ENCODE measurements at regions not wholly inside any gene's neighbourhood (a gene's known extent, or its start where the extent isn't known, plus 50 kb on each side); places are given as distances from the start of the nearest gene placed in this dataset.
"Not testable (repeated sequence)": the region's sequence is repeated elsewhere in the genome, so short reads cannot be mapped to it uniquely, and the experiment has no call there.

DNA sequence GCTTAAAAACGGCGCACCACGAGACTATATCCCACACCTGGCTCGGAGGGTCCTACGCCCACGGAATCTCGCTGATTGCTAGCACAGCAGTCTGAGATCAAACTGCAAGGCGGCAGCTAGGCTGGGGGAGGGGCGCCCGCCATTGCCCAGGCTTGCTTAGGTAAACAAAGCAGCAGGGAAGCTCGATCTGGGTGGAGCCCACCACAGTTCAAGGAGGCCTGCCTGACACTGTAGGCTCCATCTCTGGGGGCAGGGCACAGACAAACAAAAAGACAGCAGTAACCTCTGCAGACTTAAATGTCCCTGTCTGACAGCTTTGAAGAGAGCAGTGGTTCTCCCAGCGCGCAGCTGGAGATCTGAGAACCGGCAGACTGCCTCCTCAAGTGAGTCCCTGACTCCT is 675.7 kb downstream of the SLITRK6 start:
- not testable (repeated sequence) for H3K27ac ChIP-seq (ENCODE audit: low read length); H3K9me3 ChIP-seq (ENCODE audit: control insufficient read depth, low read depth, low read length); H3K4me3 ChIP-seq (ENCODE audit: low read length); H3K36me3 ChIP-seq (ENCODE audit: control insufficient read depth, low read depth, low read length); H3K9ac ChIP-seq (ENCODE audit: low read length); H3K27me3 ChIP-seq (ENCODE audit: control insufficient read depth, insufficient read depth, low read length); H3K4me1 ChIP-seq (ENCODE audit: control insufficient read depth, low read depth, low read length)

DNA sequence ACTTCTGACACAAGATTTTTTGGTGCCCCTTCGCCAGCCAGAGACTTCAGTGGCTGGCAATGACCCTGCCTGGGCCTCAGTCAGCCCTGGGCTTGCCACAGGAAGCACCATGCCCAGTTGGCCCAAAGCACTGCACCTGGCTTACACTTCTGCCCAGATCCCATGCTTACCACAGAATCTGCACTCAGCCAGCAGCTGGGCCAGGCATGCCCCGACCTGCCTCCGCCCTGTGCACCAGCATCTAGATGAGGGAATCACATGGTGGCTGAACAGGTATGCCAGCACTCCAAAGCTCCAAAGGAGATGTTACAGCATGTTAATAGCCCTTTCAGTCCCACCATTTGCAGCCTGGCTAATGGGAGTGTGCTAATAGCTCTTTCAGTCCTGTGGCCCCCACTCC is 690.9 kb downstream of the SLITRK6 start:
- H3K4me1 ChIP-seq (ENCODE audit: control insufficient read depth, low read depth, low read length), result peaks cover 4% of the 10 kb centered on the region
- H3K27ac ChIP-seq (ENCODE audit: low read length), result no peak overlapping the region
- no peaks in the 10 kb centered on the region for H3K27me3 ChIP-seq (ENCODE audit: control insufficient read depth, insufficient read depth, low read length)
- H3K36me3 ChIP-seq (ENCODE audit: control insufficient read depth, low read depth, low read length), result no peaks in the 10 kb centered on the region
- H3K9me3 ChIP-seq (ENCODE audit: control insufficient read depth, low read depth, low read length), result no peaks in the 10 kb centered on the region
- no peak overlapping the region for H3K9ac ChIP-seq (ENCODE audit: low read length)
- no peak overlapping the region for H3K4me3 ChIP-seq (ENCODE audit: low read length)

GRCh38 chr13:85099245-85099644 is 700.0 kb downstream of the SLITRK6 start:
- H3K4me3 ChIP-seq (ENCODE audit: low read length), result no peak overlapping the region
- H3K9ac ChIP-seq (ENCODE audit: low read length), result no peak overlapping the region
- no peak overlapping the region for H3K27ac ChIP-seq (ENCODE audit: low read length)
- no peaks in the 10 kb centered on the region for H3K36me3 ChIP-seq (ENCODE audit: control insufficient read depth, low read depth, low read length)
- H3K27me3 ChIP-seq (ENCODE audit: control insufficient read depth, insufficient read depth, low read length), result no peaks in the 10 kb centered on the region
- H3K9me3 ChIP-seq (ENCODE audit: control insufficient read depth, low read depth, low read length), result no peaks in the 10 kb centered on the region
- H3K4me1 ChIP-seq (ENCODE audit: control insufficient read depth, low read depth, low read length), result no peaks in the 10 kb centered on the region

DNA sequence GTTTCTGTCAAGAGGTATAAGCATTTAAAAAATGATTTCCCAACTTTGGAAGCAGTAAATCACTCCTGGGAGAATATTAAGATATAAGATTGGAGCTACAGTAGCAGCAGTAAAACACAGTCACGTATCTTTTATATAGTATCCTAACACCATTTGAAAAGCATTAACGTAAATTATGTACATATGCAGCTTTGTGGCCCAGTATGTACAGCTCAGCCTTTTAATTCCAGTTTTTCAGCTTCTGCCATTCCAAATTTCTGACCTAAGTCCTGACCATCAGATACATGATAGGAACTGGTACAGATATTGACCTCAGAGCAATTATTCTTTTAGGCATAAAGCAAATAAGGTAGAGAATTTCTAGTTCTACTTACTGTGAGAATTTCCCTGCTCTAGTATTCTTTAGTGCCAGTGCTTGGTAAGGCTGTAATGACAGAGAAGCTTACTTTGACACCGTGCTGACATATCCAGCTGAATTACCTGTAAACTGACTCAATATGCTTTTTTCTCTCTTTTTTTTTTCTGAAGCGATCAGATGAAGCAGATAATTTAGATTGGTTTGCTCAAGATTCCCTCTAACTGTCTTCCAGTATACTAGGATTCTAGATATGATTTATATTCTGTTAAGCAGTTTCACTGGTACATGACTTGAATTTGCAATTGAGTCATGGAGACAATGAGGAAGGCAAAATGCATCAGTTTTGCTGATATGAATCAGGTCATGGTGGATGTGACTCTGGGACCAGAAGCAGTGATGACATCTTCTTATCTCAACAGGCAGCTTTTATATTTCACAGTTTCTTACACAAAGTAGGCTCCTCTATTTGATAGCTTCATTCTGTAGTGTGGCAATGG is 703.6 kb downstream of the SLITRK6 start:
- H3K27ac ChIP-seq (ENCODE audit: low read length), result no peak overlapping the region
- H3K36me3 ChIP-seq (ENCODE audit: control insufficient read depth, low read depth, low read length), result no peaks in the 10 kb centered on the region
- no peak overlapping the region for H3K9ac ChIP-seq (ENCODE audit: low read length)

DNA sequence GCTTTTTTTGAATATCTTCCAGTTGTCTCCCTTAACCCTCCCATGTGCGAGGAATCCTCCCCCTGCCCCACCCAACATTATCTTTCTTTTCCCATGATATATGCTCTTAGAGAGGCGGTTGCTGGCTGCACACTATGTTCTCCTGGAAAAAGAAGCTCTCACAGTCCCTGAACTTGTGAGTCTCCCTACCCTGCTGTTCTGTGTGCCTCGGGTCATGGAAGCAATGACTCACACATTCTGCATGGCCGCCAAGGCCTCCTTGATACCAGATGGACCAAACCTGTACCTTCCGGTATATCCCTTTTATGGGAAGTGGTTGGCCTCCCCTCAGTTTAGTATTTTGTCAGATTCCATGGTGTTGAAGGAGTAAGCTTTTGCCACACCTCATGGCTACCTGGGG is 705.4 kb downstream of the SLITRK6 start:
- Histone ChIP-seq H3K9ac (ENCODE audit: low read length) (no peak overlapping the region), H3K27ac (ENCODE audit: low read length) (no peak overlapping the region), H3K36me3 (ENCODE audit: control insufficient read depth, low read depth, low read length) (no peaks in the 10 kb centered on the region), H3K4me3 (ENCODE audit: low read length) (no peak overlapping the region), H3K27me3 (ENCODE audit: control insufficient read depth, insufficient read depth, low read length) (no peaks in the 10 kb centered on the region), H3K4me1 (ENCODE audit: control insufficient read depth, low read depth, low read length) (no peaks in the 10 kb centered on the region), H3K9me3 (ENCODE audit: control insufficient read depth, low read depth, low read length) (no peaks in the 10 kb centered on the region)

More for the DNA sequence above, 703.6 kb downstream of the SLITRK6 start:
- Histone ChIP-seq H3K4me3 (ENCODE audit: low read length) (no peak overlapping the region), H3K9me3 (ENCODE audit: control insufficient read depth, low read depth, low read length) (no peaks in the 10 kb centered on the region), H3K4me1 (ENCODE audit: control insufficient read depth, low read depth, low read length) (no peaks in the 10 kb centered on the region), H3K27me3 (ENCODE audit: control insufficient read depth, insufficient read depth, low read length) (no peaks in the 10 kb centered on the region)

DNA sequence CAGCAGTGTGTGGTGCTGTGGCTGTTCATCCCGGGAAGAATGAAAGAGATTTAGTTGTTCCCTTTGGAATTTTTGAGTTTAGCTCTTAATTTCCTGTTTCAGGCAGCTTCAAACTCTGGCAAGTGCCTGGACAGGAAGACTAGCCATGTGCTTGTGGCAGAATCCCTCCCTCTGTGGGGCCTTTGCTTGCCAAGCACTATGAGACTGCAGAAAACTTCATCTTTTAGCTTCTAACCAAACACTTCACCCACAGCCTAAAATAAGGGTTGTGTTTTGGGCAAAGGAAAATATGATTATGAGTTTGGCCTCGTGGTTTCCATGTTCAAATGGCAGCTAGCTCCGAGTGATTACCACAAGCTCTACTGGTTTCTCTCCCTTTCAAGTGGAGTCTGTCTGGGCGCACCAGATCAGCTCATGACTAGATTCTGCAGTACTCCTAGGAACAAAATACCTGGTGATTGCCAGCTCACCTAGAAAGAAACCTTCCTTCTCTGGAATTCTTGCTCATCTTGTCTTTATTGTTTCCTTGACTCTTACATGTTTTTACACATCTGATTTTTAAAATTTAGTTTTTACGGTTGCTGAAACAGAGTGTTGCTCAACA is 707.5 kb downstream of the SLITRK6 start:
- Histone ChIP-seq H3K27ac (ENCODE audit: low read length) (no peak overlapping the region), H3K4me3 (ENCODE audit: low read length) (no peak overlapping the region), H3K9ac (ENCODE audit: low read length) (no peak overlapping the region), H3K9me3 (ENCODE audit: control insufficient read depth, low read depth, low read length) (no peaks in the 10 kb centered on the region), H3K4me1 (ENCODE audit: control insufficient read depth, low read depth, low read length) (no peaks in the 10 kb centered on the region), H3K36me3 (ENCODE audit: control insufficient read depth, low read depth, low read length) (no peaks in the 10 kb centered on the region), H3K27me3 (ENCODE audit: control insufficient read depth, insufficient read depth, low read length) (no peaks in the 10 kb centered on the region)

GRCh38 chr13:85089186-85089585 is 710.0 kb downstream of the SLITRK6 start:
- Histone ChIP-seq H3K36me3 (ENCODE audit: control insufficient read depth, low read depth, low read length) (no peaks in the 10 kb centered on the region), H3K4me1 (ENCODE audit: control insufficient read depth, low read depth, low read length) (no peaks in the 10 kb centered on the region), H3K9me3 (ENCODE audit: control insufficient read depth, low read depth, low read length) (no peaks in the 10 kb centered on the region), H3K4me3 (ENCODE audit: low read length) (no peak overlapping the region), H3K27me3 (ENCODE audit: control insufficient read depth, insufficient read depth, low read length) (no peaks in the 10 kb centered on the region), H3K27ac (ENCODE audit: low read length) (no peak overlapping the region), H3K9ac (ENCODE audit: low read length) (no peak overlapping the region)

- Histone ChIP-seq H3K27ac (ENCODE audit: low read length) (no peak overlapping the region), H3K27me3 (ENCODE audit: control insufficient read depth, insufficient read depth, low read length) (no peaks in the 10 kb centered on the region), H3K9ac (ENCODE audit: low read length) (no peak overlapping the region), H3K4me1 (ENCODE audit: control insufficient read depth, low read depth, low read length) (no peaks in the 10 kb centered on the region), H3K9me3 (ENCODE audit: control insufficient read depth, low read depth, low read length) (no peaks in the 10 kb centered on the region), H3K4me3 (ENCODE audit: low read length) (no peak overlapping the region), H3K36me3 (ENCODE audit: control insufficient read depth, low read depth, low read length) (no peaks in the 10 kb centered on the region)
These were observed 718.5 kb downstream of the SLITRK6 start for GRCh38 chr13:85080691-85081090.

DNA sequence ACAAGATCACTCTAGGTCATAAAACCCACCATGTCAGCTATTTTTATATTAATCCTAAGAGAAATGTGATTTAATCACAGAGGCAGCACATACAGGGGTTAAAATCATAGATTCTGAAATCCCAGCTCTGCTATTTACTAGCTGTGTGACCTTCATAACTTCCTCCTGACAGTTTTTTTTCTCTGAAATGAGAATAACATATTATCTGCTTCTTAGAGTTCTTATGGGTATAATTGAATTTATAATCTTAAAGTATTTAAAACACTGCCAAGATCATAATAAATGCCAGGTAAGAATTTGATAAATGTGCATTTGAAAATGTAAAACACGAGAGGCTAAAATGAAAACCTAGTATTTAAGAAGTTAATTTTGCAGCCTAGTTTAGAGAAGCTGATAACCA is 722.9 kb downstream of the SLITRK6 start:
- no peak overlapping the region for H3K9ac ChIP-seq (ENCODE audit: low read length)

DNA sequence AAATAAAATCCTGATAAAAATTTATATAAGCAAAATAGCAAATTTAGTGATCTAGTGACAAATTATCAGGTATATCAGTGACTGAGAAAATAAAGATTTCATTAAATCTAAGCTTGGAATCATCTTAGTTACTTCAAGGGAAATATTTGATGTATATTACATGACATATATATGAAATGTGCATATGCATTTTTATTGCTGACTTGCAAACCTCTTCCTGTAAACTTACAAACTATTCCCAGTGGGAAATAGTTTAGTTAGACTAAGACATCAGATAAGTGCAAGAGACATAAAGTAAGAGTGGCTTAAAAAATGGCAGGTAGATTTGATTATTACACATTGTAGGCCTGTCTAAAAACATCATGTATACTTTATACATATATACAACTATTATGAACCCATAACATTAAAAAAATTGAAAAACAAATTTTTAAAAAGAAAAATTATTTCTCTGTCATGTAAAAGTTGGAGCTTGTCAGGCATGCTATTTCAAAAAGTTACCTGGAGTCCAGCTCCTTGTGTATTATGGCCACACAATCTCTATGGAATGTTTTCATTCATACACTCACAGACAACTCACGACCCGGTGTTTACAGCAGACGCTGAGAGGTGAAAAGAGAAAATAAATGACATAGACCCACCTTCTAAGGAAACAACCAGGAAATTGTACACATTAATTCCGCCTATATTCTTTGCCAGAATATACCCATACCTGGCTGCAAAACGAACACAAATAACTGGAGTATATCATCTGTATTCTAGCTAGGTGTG is 724.5 kb downstream of the SLITRK6 start:
- Histone ChIP-seq H3K27ac (ENCODE audit: low read length) (no peak overlapping the region), H3K9ac (ENCODE audit: low read length) (no peak overlapping the region), H3K27me3 (ENCODE audit: control insufficient read depth, insufficient read depth, low read length) (no peaks in the 10 kb centered on the region), H3K9me3 (ENCODE audit: control insufficient read depth, low read depth, low read length) (no peaks in the 10 kb centered on the region), H3K4me3 (ENCODE audit: low read length) (no peak overlapping the region), H3K36me3 (ENCODE audit: control insufficient read depth, low read depth, low read length) (no peaks in the 10 kb centered on the region), H3K4me1 (ENCODE audit: control insufficient read depth, low read depth, low read length) (no peaks in the 10 kb centered on the region)

More for the DNA sequence above, 722.9 kb downstream of the SLITRK6 start:
- Histone ChIP-seq H3K4me3 (ENCODE audit: low read length) (no peak overlapping the region), H3K4me1 (ENCODE audit: control insufficient read depth, low read depth, low read length) (no peaks in the 10 kb centered on the region), H3K36me3 (ENCODE audit: control insufficient read depth, low read depth, low read length) (no peaks in the 10 kb centered on the region), H3K27ac (ENCODE audit: low read length) (no peak overlapping the region), H3K9me3 (ENCODE audit: control insufficient read depth, low read depth, low read length) (no peaks in the 10 kb centered on the region), H3K27me3 (ENCODE audit: control insufficient read depth, insufficient read depth, low read length) (no peaks in the 10 kb centered on the region)

GRCh38 chr13:85068231-85068630 is 731.0 kb downstream of the SLITRK6 start:
- H3K9me3 ChIP-seq (ENCODE audit: control insufficient read depth, low read depth, low read length), result no peaks in the 10 kb centered on the region

More at GRCh38 chr13:85068231-85068630, 731.0 kb downstream of the SLITRK6 start:
- Histone ChIP-seq H3K9ac (ENCODE audit: low read length) (no peak overlapping the region), H3K4me3 (ENCODE audit: low read length) (no peak overlapping the region), H3K4me1 (ENCODE audit: control insufficient read depth, low read depth, low read length) (no peaks in the 10 kb centered on the region), H3K27ac (ENCODE audit: low read length) (no peak overlapping the region), H3K36me3 (ENCODE audit: control insufficient read depth, low read depth, low read length) (no peaks in the 10 kb centered on the region), H3K27me3 (ENCODE audit: control insufficient read depth, insufficient read depth, low read length) (no peaks in the 10 kb centered on the region)

Measured in iPS-18a (cell line).